ENCODE measurements at regions not wholly inside any gene's neighbourhood (a gene's known extent, or its start where the extent isn't known, plus 50 kb on each side); places are given as distances from the start of the nearest gene placed in this dataset.

GRCh38 chr4:163736876-163737275 lies 242.4 kb downstream of the TMA16 start:
- no peak for TF ChIP-seq POLR2A (IDR thresholded peaks at IDR 0.05)
- TF ChIP-seq CTCF (IDR thresholded peaks at IDR 0.05), result no peak
